GM23338 (cell line): ENCODE measurements at regions not wholly inside any gene's neighbourhood (a gene's known extent, or its start where the extent isn't known, plus 50 kb on each side); places are given as distances from the start of the nearest gene placed in this dataset.

Experiments
- ATAC-seq: fragments of 200-7000 bp; cut with Tn5 transposase; 3 replicates; pipeline ENCODE4 v1.9.1; 2020
- DNase-seq: peaks from one replicate; pipeline ENCODE4 v3.0.0-alpha.2; 2015; ENCODE audit warnings: low spot score
- H2AFZ ChIP-seq: fragments of 200-600 bp; sonication (generic); 2 replicates; pipeline ENCODE4 v1.8.0; 2016; ENCODE audit warnings: antibody characterized with exemption, mild to moderate bottlenecking, moderate library complexity
- H3F3A ChIP-seq: fragments of 200-600 bp; sonication (generic); replicated peaks from 2 replicates; pipeline ENCODE4 v1.8.0; 2017; ENCODE audit warnings: antibody characterized with exemption, mixed run types, low read depth
- H3K27ac ChIP-seq: fragments of 200-600 bp; sonication (generic); 2 replicates; pipeline ENCODE4 v1.6.1; 2016; ENCODE audit warnings: low read depth
- H3K27me3 ChIP-seq: fragments of 200-600 bp; sonication (generic); 2 replicates; pipeline ENCODE4 v1.8.0; 2016; ENCODE audit warnings: mild to moderate bottlenecking, mixed run types, moderate library complexity; ENCODE audit not compliant: insufficient read depth
- H3K36me3 ChIP-seq: fragments of 200-600 bp; sonication (generic); 2 replicates; pipeline ENCODE4 v1.8.0; 2016; ENCODE audit warnings: mild to moderate bottlenecking; ENCODE audit not compliant: insufficient read depth
- H3K4me1 ChIP-seq: fragments of 200-600 bp; sonication (generic); 2 replicates; pipeline ENCODE4 v1.8.0; 2016; ENCODE audit warnings: mild to moderate bottlenecking, moderate library complexity; ENCODE audit not compliant: insufficient read depth
- H3K4me2 ChIP-seq: fragments of 200-600 bp; sonication (generic); 2 replicates; pipeline ENCODE4 v1.7.1; 2017; ENCODE audit warnings: mixed run types
- H3K4me3 ChIP-seq: fragments of 200-600 bp; sonication (generic); 2 replicates; pipeline ENCODE4 v1.6.1; 2016; ENCODE audit warnings: mixed run types
- H3K79me2 ChIP-seq: fragments of 200-600 bp; sonication (generic); replicated peaks from 2 replicates; pipeline ENCODE4 v1.8.0; 2017; ENCODE audit warnings: mild to moderate bottlenecking; ENCODE audit not compliant: insufficient read depth
- H3K9me2 ChIP-seq: fragments of 200-600 bp; sonication (generic); 2 replicates; pipeline ENCODE4 v1.8.0; 2017; ENCODE audit not compliant: insufficient read depth
- H4K20me1 ChIP-seq: fragments of 200-600 bp; sonication (generic); replicated peaks from 2 replicates; pipeline ENCODE4 v1.8.0; 2017; ENCODE audit warnings: mild to moderate bottlenecking; ENCODE audit not compliant: insufficient read depth
- H3K27ac Mint-ChIP-seq: 2 replicates; pipeline ENCODE4 v1.8.0; 2020; ENCODE audit warnings: inconsistent platforms, mild to moderate bottlenecking, moderate library complexity, mixed read lengths
- H3K27me3 Mint-ChIP-seq: 3 replicates; pipeline ENCODE4 v1.8.0; 2022; ENCODE audit warnings: low read depth, mild to moderate bottlenecking, moderate library complexity, mixed read lengths, inconsistent platforms; ENCODE audit not compliant: insufficient read depth, poor library complexity
- H3K36me3 Mint-ChIP-seq: 3 replicates; pipeline ENCODE4 v1.8.0; 2021; ENCODE audit warnings: low read depth, mild to moderate bottlenecking, inconsistent platforms, moderate library complexity, mixed read lengths
- H3K4me1 Mint-ChIP-seq: 3 replicates; pipeline ENCODE4 v1.8.0; 2020; ENCODE audit warnings: mild to moderate bottlenecking, inconsistent platforms, mixed read lengths
- H3K4me3 Mint-ChIP-seq: 3 replicates; pipeline ENCODE4 v1.8.0; 2021; ENCODE audit warnings: moderate library complexity, mild to moderate bottlenecking, inconsistent platforms, mixed read lengths
- H3K9me3 Mint-ChIP-seq: 3 replicates; pipeline ENCODE4 v1.8.0; 2020; ENCODE audit warnings: moderate library complexity, mild to moderate bottlenecking, inconsistent platforms, mixed read lengths
- EZH2 ChIP-seq: fragments of 200-600 bp; sonication (generic); IDR thresholded peaks from one replicate; pipeline ENCODE4 v1.8.0; 2017; ENCODE audit warnings: antibody characterized with exemption, mild to moderate bottlenecking, low read depth; ENCODE audit not compliant: unreplicated experiment
- JUNB ChIP-seq: IDR thresholded peaks from one replicate; pipeline ENCODE4 v1.6.1; 2016; ENCODE audit warnings: antibody characterized with exemption; ENCODE audit not compliant: unreplicated experiment
- NANOG ChIP-seq: IDR thresholded peaks from 2 replicates; pipeline ENCODE4 v1.6.1; 2016; ENCODE audit warnings: antibody characterized with exemption, borderline replicate concordance
- POLR2AphosphoS5 ChIP-seq: IDR thresholded peaks from 2 replicates; pipeline ENCODE4 v1.6.1; 2016; ENCODE audit warnings: antibody characterized with exemption, low read depth
- ZNF114 ChIP-seq: fragments of 250-450 bp; sonication (Bioruptor Pico); IDR thresholded peaks from 2 replicates; pipeline ENCODE4 v1.5.0; 2020; ENCODE audit warnings: mild to moderate bottlenecking, moderate library complexity
- ZNF331 ChIP-seq: fragments of 250-450 bp; sonication (Bioruptor Pico); IDR thresholded peaks from 2 replicates; pipeline ENCODE4 v1.5.0; 2020; ENCODE audit warnings: low read depth, mild to moderate bottlenecking, moderate library complexity
- TF ChIP-seq, protein P1 (sequence below): fragments of 250-450 bp; sonication (Bioruptor Pico); IDR thresholded peaks from 2 replicates; pipeline ENCODE4 v1.5.0; 2020; ENCODE audit warnings: mild to moderate bottlenecking, moderate library complexity

DNA sequence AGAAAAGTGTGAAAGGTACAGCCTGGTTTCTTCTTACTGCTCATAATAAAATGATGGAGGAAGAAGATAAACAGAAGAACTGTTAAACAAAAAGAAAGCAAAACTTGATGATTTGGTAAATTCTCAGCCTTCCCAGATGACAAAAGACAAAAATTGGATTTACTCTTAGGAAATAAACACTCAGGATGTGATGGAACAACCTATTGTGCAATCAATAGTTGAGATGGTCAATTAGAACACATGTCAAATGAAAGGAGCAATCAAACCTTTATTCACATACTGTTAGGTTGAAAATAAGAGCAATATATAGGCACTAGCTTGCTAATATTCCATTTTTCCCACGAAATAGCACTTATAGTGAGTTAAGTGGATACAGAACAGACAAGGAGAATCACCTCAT lies 1174.0 kb upstream of the SLC39A10 start (continued):
- no peak for TF ChIP-seq ZNF331
- TF ChIP-seq NANOG = no peak
- TF ChIP-seq, protein P1, sequence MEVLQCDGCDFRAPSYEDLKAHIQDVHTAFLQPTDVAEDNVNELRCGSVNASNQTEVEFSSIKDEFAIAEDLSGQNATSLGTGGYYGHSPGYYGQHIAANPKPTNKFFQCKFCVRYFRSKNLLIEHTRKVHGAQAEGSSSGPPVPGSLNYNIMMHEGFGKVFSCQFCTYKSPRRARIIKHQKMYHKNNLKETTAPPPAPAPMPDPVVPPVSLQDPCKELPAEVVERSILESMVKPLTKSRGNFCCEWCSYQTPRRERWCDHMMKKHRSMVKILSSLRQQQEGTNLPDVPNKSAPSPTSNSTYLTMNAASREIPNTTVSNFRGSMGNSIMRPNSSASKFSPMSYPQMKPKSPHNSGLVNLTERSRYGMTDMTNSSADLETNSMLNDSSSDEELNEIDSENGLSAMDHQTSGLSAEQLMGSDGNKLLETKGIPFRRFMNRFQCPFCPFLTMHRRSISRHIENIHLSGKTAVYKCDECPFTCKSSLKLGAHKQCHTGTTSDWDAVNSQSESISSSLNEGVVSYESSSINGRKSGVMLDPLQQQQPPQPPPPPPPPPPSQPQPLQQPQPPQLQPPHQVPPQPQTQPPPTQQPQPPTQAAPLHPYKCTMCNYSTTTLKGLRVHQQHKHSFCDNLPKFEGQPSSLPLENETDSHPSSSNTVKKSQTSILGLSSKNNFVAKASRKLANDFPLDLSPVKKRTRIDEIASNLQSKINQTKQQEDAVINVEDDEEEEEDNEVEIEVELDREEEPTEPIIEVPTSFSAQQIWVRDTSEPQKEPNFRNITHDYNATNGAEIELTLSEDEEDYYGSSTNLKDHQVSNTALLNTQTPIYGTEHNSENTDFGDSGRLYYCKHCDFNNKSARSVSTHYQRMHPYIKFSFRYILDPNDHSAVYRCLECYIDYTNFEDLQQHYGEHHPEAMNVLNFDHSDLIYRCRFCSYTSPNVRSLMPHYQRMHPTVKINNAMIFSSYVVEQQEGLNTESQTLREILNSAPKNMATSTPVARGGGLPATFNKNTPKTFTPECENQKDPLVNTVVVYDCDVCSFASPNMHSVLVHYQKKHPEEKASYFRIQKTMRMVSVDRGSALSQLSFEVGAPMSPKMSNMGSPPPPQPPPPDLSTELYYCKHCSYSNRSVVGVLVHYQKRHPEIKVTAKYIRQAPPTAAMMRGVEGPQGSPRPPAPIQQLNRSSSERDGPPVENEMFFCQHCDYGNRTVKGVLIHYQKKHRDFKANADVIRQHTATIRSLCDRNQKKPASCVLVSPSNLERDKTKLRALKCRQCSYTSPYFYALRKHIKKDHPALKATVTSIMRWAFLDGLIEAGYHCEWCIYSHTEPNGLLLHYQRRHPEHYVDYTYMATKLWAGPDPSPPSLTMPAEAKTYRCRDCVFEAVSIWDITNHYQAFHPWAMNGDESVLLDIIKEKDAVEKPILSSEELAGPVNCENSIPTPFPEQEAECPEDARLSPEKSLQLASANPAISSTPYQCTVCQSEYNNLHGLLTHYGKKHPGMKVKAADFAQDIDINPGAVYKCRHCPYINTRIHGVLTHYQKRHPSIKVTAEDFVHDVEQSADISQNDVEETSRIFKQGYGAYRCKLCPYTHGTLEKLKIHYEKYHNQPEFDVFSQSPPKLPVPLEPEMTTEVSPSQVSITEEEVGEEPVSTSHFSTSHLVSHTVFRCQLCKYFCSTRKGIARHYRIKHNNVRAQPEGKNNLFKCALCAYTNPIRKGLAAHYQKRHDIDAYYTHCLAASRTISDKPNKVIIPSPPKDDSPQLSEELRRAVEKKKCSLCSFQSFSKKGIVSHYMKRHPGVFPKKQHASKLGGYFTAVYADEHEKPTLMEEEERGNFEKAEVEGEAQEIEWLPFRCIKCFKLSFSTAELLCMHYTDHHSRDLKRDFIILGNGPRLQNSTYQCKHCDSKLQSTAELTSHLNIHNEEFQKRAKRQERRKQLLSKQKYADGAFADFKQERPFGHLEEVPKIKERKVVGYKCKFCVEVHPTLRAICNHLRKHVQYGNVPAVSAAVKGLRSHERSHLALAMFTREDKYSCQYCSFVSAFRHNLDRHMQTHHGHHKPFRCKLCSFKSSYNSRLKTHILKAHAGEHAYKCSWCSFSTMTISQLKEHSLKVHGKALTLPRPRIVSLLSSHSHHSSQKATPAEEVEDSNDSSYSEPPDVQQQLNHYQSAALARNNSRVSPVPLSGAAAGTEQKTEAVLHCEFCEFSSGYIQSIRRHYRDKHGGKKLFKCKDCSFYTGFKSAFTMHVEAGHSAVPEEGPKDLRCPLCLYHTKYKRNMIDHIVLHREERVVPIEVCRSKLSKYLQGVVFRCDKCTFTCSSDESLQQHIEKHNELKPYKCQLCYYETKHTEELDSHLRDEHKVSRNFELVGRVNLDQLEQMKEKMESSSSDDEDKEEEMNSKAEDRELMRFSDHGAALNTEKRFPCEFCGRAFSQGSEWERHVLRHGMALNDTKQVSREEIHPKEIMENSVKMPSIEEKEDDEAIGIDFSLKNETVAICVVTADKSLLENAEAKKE (CRISPR knock-in tag) = no peak
- no peak for TF ChIP-seq EZH2
- TF ChIP-seq JUNB = no peak

DNA sequence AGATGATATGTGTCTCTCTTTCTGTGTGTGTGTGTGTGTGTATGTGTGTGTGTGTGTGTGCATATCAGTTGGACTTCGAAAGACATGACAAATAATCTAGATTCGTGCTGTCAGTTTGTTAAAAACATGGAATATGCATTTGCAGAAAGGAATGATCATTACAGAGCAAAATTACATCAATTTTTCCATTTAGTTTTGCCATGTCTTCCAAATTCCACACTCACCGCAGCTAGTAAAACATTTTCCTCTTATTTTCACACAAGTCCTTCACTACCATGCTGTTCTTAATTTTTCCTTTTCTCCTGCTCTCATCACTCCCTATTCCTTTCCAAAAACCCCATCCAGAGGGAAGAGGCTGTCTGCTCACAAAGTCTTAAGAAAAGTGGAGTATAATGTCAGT lies 1191.4 kb upstream of the SLC39A10 start:
- H3K4me3 Mint-ChIP-seq = no peak overlapping the region
- Histone ChIP-seq H4K20me1 (no peaks in the 10 kb centered on the region), H3K27me3 (no peaks in the 10 kb centered on the region), H3F3A (no peaks in the 10 kb centered on the region), H3K27ac (no peak overlapping the region), H2AFZ (0 out of 2 replicates have a peak overlapping the region, but pooled peaks have one; percentile 36), H3K4me2 (no peak overlapping the region), H3K9me2 (no peaks in the 10 kb centered on the region), H3K4me1 (no peaks in the 10 kb centered on the region), H3K36me3 (no peaks in the 10 kb centered on the region), H3K4me3 (no peak overlapping the region), H3K79me2 (no peaks in the 10 kb centered on the region)
- no peaks in the 10 kb centered on the region for H3K36me3 Mint-ChIP-seq
- TF ChIP-seq ZNF331 (no peak), NANOG (no peak), POLR2AphosphoS5 (no peak), ZNF114 (CRISPR knock-in tag) (no peak)
- no peak for ATAC-seq
- H3K9me3 Mint-ChIP-seq = peaks cover 6% of the 10 kb centered on the region; the same call in 2 of the 3 replicates
- H3K27me3 Mint-ChIP-seq = no peaks in the 10 kb centered on the region
- no peak for DNase-seq
- no peak overlapping the region for H3K27ac Mint-ChIP-seq
- no peaks in the 10 kb centered on the region for H3K4me1 Mint-ChIP-seq
